IPS DF 4.7 (cell line): ENCODE measurements at regions not wholly inside any gene's neighbourhood (a gene's known extent, or its start where the extent isn't known, plus 50 kb on each side); places are given as distances from the start of the nearest gene placed in this dataset.

Source experiments
- DNase-seq: peaks from one replicate; pipeline ENCODE4 v3.0.0-alpha.2; 2013; ENCODE audit warnings: low spot score; ENCODE audit errors: extremely low read depth

DNA sequence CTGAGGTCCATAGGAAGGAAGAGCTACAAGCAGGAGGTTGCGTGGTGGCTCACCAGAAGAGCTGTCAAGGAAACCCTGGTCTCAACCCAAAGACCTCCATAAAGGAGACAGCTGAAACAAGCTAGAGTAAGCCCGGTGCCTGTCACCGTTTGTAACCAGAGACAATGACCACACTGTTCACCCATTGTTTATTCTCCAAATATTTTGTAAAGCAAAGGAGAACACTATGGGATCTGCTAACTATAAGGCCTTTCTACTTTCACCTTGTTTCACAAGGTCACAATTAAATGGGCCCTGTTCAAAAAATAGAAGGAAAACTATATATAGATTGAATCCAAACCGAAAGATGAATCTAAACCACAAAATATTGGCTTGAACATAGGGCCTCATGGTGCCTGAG lies 128.9 kb upstream of the TPRG1 start:
- no peak for DNase-seq

GRCh38 chr3:189049458-189050236 lies 122.1 kb upstream of the TPRG1 start:
- no peak for DNase-seq

- DNase-seq: no peak
Observed at GRCh38 chr3:189053322-189053721, 118.4 kb upstream of the TPRG1 start.

- DNase-seq: no peak
Observed at GRCh38 chr3:189056646-189057335, 115.0 kb upstream of the TPRG1 start.

GRCh38 chr3:189057369-189057768 lies 114.4 kb upstream of the TPRG1 start:
- DNase-seq: no peak

DNA sequence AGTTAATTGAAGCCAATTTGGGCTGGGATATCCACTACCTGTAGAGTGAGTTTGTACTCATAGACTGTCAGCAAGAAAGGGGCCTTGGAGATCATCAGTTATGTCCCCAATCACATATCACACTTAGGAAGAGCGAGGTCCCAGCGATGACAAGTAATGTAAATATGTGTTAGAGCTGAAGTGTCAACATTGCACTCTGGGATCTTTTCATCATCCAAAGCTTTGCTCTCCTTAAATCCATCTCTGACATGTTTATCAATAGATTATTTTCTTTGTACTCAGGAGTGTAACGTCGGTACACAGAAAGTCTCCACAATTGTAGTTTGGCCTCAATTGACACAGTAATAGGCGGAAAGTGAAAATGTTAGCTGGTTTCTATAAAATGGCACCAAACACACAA lies 113.7 kb upstream of the TPRG1 start:
- no peak for DNase-seq

DNA sequence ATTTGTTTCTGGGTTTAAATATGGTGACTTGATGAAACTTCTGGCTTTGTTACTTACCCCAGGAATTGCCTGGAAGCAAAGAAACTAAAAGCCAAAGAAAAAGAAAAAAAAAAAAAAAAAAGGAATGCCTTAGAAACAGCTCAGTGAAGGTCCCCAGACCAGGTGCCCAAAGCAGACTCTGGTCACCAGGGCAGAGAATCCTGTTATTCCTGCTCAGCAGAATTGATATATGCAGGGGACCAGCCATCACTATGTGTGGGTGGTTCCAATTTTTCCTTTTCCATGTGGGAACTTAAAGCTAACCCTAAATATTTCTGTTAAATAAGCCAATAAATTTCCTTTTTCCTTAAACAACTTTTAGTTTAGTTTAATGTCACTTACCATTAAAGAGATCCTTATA lies 100.8 kb upstream of the TPRG1 start:
- DNase-seq: no peak

GRCh38 chr3:189071446-189071845 lies 100.3 kb upstream of the TPRG1 start:
- DNase-seq: no peak

- DNase-seq: no peak
Observed at GRCh38 chr3:189076449-189076848, 95.3 kb upstream of the TPRG1 start.

- DNase-seq: no peak
Observed at GRCh38 chr3:189080745-189081144, 91.0 kb upstream of the TPRG1 start.

- DNase-seq: no peak
Observed at GRCh38 chr3:189082666-189083427, 88.9 kb upstream of the TPRG1 start.

- DNase-seq: no peak
Observed at GRCh38 chr3:189084620-189085019, 87.2 kb upstream of the TPRG1 start.

DNA sequence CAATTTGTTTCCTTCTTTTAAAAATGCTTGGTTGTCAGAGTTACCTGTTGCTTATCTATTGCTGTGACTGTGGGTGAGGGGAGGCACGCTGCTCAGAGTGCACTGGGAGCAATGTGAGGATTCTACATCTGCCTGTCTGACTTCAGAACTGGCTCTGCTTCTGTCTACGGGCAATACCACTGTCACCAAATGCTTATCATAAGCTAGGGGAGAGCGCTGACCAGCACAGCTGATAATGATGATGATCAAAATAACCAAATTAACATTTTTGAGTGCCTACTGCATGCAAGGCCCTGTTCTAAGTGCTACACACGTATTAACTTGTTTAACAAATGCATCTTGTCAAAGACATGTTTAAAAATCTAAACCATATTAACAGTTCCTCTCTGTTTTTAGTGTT lies 79.2 kb upstream of the TPRG1 start:
- no peak for DNase-seq

DNA sequence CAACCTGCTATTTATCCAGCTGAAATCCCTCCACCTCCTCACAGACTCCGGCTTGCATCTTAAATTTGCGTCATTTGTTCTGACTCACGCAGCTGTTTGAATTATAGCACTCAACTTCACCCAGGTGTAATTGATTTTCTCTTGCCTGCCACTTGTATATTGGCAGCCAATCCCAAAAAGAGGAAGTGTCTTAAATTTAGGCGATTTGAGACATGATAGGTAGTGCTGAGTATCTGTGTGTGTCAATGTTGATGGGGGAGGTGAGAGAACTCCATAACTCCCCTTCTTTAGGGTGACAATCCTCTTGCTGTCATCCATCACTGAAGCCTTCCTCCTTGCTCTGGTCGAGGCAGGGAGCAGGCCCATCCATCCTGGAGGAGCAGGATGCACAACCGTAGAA lies 77.2 kb upstream of the TPRG1 start:
- no peak for DNase-seq

- no peak for DNase-seq
Observed at GRCh38 chr3:189096092-189096491, 75.7 kb upstream of the TPRG1 start.

DNA sequence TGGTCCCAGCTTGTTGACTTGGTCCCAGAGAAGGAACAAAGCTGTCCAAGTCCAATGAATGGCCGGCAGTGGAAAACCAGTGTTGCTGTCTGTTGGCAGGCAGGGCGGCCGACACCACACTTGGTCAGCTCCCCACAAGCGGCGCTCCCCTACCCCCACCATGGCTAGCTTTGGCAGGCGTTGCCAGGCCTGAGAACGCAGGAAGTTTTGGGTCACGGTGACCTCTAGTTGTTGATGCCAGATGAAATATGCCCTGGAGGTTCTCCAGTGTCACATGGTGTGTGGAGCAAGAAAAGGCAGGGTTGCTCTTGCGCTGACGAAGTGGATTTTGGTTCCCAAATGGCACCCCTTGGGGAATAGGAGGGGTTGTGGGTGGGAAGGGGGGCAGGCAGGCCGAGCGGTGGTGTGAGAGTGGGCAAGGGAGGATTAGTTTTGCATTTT lies 72.7 kb upstream of the TPRG1 start:
- DNase-seq: no peak

GRCh38 chr3:189099505-189100290 lies 72.1 kb upstream of the TPRG1 start:
- DNase-seq: no peak

- no peak for DNase-seq
Observed at GRCh38 chr3:189100866-189101265, 70.9 kb upstream of the TPRG1 start.

DNA sequence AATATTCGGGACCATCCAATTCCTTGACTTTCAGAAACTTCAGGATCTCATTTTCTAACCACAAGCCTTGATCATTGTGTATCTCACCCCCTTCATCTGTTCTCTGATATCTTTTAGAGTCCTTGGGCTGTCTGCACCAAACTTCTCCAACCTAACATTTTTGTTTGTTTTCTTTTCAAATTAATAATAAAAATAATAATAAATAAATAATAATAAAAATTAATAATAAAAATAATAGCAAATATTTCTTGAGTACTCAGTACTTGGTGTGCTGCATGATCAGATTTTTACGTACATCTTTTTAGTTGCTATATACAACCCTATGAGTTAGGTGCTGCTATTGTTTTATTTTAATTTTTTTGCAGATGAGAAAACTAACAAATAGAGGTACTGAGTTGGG lies 70.2 kb upstream of the TPRG1 start:
- no peak for DNase-seq

- no peak for DNase-seq
Observed at GRCh38 chr3:189103208-189103607, 68.6 kb upstream of the TPRG1 start.

DNA sequence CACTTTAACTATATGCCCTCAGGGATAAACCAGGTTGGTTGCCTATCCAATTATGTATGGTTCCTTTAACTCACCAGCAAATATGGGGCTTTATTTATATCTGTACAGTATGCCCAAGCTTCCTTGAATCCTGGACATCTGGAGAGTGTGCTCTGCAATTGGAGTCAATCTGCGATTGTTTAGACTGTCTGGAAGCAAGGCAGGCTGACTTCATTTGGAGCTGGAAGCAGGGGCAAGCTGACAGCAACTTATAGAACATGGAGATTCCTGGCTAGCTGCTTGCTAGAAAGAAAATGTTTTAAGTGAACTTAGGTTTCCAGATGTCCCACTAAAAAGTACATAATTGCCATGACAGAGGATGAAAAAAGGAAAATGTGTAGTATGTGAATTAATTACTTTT lies 63.7 kb upstream of the TPRG1 start:
- no peak for DNase-seq
